Mesothelial cell of epicardium (in vitro differentiated cells): ENCODE measurements at regions not wholly inside any gene's neighbourhood (a gene's known extent, or its start where the extent isn't known, plus 50 kb on each side); places are given as distances from the start of the nearest gene placed in this dataset.

Experiments
- DNase-seq, 2 experiments: peaks; one replicate each; pipeline ENCODE4 v3.0.0; 2021; ENCODE audit warnings: low spot score in 2 of 2; ENCODE audit not compliant: unreplicated experiment in 2 of 2
- H3K27ac Mint-ChIP-seq: 2 replicates; pipeline ENCODE4 v1.8.0; 2021; ENCODE audit warnings: mixed read lengths
- H3K27me3 Mint-ChIP-seq: 2 replicates; pipeline ENCODE4 v1.8.0; 2021; ENCODE audit warnings: low read depth, mixed read lengths
- H3K36me3 Mint-ChIP-seq: 2 replicates; pipeline ENCODE4 v1.8.0; 2021; ENCODE audit warnings: mixed read lengths
- H3K4me1 Mint-ChIP-seq: 2 replicates; pipeline ENCODE4 v1.8.0; 2021; ENCODE audit warnings: mixed read lengths
- H3K4me3 Mint-ChIP-seq: 2 replicates; pipeline ENCODE4 v1.8.0; 2021; ENCODE audit warnings: mild to moderate bottlenecking, moderate library complexity, mixed read lengths
- H3K9me3 Mint-ChIP-seq: 2 replicates; pipeline ENCODE4 v1.8.0; 2021; ENCODE audit warnings: mixed read lengths
- CTCF ChIP-seq: fragments of 200-600 bp; sonication (generic); IDR thresholded peaks from one replicate; pipeline ENCODE4 v1.5.0; 2021; ENCODE audit warnings: antibody characterized with exemption; ENCODE audit not compliant: unreplicated experiment

GRCh38 chr4:138451276-138451663 lies 209.1 kb upstream of the SLC7A11 start:
- H3K4me3 Mint-ChIP-seq: no peak overlapping the region
- no peak overlapping the region for H3K27ac Mint-ChIP-seq
- no peaks in the 10 kb centered on the region for H3K36me3 Mint-ChIP-seq
- H3K9me3 Mint-ChIP-seq: no peaks in the 10 kb centered on the region
- no peaks in the 10 kb centered on the region for H3K27me3 Mint-ChIP-seq
- no peak for TF ChIP-seq CTCF
- no peak for DNase-seq
- H3K4me1 Mint-ChIP-seq: peaks cover 9% of the 10 kb centered on the region

- H3K4me1 Mint-ChIP-seq: peaks cover 9% of the 10 kb centered on the region
- H3K27ac Mint-ChIP-seq: no peak overlapping the region
- no peak overlapping the region for H3K4me3 Mint-ChIP-seq
- no peaks in the 10 kb centered on the region for H3K36me3 Mint-ChIP-seq
- no peaks in the 10 kb centered on the region for H3K9me3 Mint-ChIP-seq
- TF ChIP-seq CTCF: no peak
- no peak for DNase-seq
- H3K27me3 Mint-ChIP-seq: no peaks in the 10 kb centered on the region
These were observed 208.6 kb upstream of the SLC7A11 start for GRCh38 chr4:138450546-138451275.

DNA sequence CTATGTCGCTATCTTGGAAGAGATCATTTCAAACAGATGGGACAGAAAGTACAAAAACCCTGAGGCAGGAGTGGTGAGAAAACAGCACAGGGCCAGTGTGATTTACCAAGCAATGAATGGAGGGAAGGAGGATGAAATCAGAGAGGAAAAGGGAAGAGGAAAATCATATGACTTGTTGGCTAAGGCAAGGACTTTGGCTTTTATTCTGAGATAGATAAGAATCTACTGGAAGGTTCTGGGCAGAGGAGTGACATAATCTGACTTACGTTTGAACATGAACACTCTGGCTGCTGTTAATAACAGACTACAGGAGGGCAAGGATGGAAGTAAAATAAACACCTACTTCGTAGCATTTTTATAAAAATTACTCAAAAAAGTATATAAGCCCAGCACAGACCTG lies 207.8 kb upstream of the SLC7A11 start:
- no peak overlapping the region for H3K27ac Mint-ChIP-seq
- peaks cover 12% of the 10 kb centered on the region for H3K4me1 Mint-ChIP-seq
- no peak for TF ChIP-seq CTCF
- no peak overlapping the region for H3K4me3 Mint-ChIP-seq
- DNase-seq: no peak
- H3K27me3 Mint-ChIP-seq: no peaks in the 10 kb centered on the region
- H3K9me3 Mint-ChIP-seq: no peaks in the 10 kb centered on the region
- no peaks in the 10 kb centered on the region for H3K36me3 Mint-ChIP-seq

- Mint-ChIP-seq H3K27me3 (no peaks in the 10 kb centered on the region), H3K4me1 (peaks cover 14% of the 10 kb centered on the region), H3K9me3 (peaks cover 12% of the 10 kb centered on the region), H3K36me3 (peaks cover 4% of the 10 kb centered on the region), H3K27ac (no peak overlapping the region), H3K4me3 (no peak overlapping the region)
- DNase-seq: no peak
- no peak for TF ChIP-seq CTCF
These were observed 206.0 kb upstream of the SLC7A11 start for GRCh38 chr4:138448169-138448568.

DNA sequence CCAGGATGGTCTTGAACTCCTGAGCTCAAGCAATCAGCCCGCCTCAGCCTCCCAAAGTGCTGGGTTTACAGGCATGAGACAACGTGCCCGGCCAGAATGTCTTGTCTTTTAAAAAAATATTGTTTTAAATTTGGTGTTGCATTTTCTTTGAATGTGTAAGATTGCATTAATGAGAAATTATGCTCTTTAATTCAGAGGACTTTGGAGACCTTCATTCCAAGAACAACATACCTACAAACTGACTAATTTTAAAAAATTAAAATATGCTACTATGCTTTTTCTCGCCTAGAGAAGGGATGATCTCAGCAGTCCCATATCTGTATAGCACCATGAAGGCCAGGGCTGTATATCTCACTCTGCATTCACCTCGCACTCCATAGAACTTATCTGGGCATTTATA lies 204.3 kb upstream of the SLC7A11 start:
- H3K9me3 Mint-ChIP-seq: peaks cover 18% of the 10 kb centered on the region
- H3K36me3 Mint-ChIP-seq: peaks cover 8% of the 10 kb centered on the region
- no peak for DNase-seq
- peaks cover 14% of the 10 kb centered on the region for H3K4me1 Mint-ChIP-seq
- no peak overlapping the region for H3K4me3 Mint-ChIP-seq
- H3K27me3 Mint-ChIP-seq: no peaks in the 10 kb centered on the region
- no peak for TF ChIP-seq CTCF
- no peak overlapping the region for H3K27ac Mint-ChIP-seq

DNA sequence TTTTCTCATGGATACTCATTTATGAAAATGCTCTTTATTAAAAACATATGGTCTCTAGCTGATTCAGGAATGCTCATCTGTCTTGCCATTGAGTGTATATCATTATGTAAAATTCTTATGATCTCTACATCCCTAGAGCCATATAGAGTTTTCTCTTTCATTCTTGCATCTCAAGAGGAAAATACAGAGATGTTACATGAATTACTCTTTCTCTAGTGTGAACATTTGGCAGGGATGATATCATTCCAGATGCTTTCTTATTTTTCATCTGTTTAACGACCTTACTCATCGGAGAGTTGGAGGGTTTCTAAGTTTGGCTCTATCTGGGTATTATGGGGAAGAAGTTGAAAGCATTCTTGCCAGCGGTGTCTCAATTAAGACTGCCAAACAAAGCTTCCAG lies 202.9 kb upstream of the SLC7A11 start:
- DNase-seq: no peak
- Mint-ChIP-seq H3K27me3 (no peaks in the 10 kb centered on the region), H3K36me3 (peaks cover 9% of the 10 kb centered on the region), H3K27ac (peak overlapping the region; percentile 4), H3K4me1 (peaks cover 14% of the 10 kb centered on the region), H3K4me3 (no peak overlapping the region), H3K9me3 (peaks cover 20% of the 10 kb centered on the region)
- TF ChIP-seq CTCF: no peak
